GM12878 (cell line): ENCODE measurements at regions not wholly inside any gene's neighbourhood (a gene's known extent, or its start where the extent isn't known, plus 50 kb on each side); places are given as distances from the start of the nearest gene placed in this dataset.

Experiments used
- ATAC-seq: fragments of 200-7000 bp; cut with Tn5 transposase; 3 replicates; pipeline ENCODE4 v1.9.1; 2020; ENCODE audit warnings: mild to moderate bottlenecking, moderate library complexity
- BruUV-seq: library from RNA; stranded (reverse); fragments of 400-500 nt; replicated peaks from 2 replicates; lab custom pipeline; 2021; lab: Mats Ljungman, UMichigan
- CTCF ChIA-PET: fragments of 300-600 bp; sonication (Branson Sonifier 250); formaldehyde crosslinking; extraction: SDS; loops from one replicate; lab custom pipeline; 2021; ENCODE audit warnings: inconsistent platforms; lab: Yijun Ruan, JAX
- POLR2A ChIA-PET: fragments of 350-600 bp; formaldehyde crosslinking; extraction: SDS; loops from one replicate; lab custom pipeline; 2021; ENCODE audit warnings: inconsistent platforms; lab: Charles Lee
- RAD21 ChIA-PET: fragments of 300-600 bp; sonication (Branson Sonifier 250); formaldehyde crosslinking; loops from one replicate; lab custom pipeline; 2023; ENCODE audit warnings: antibody characterized with exemption; ENCODE audit not compliant: unreplicated experiment; lab: Charles Lee
- SMC1A ChIA-PET: fragments of 300-600 bp; sonication (Branson Sonifier 250); formaldehyde crosslinking; loops from one replicate; lab custom pipeline; 2023; ENCODE audit not compliant: unreplicated experiment, uncharacterized antibody; lab: Charles Lee
- DNase-seq: peaks from one replicate; pipeline ENCODE4 v3.0.0-alpha.2; 2011; ENCODE audit warnings: low read depth, low spot score
- FAIRE-seq: peaks from 3 replicates; lab custom pipeline; 2011; peaks lifted over from hg19 to GRCh38; lab: Jason Lieb, UNC
- H2AFZ ChIP-seq: 2 replicates; pipeline ENCODE4 v1.6.0; 2011; ENCODE audit warnings: low read depth, low read length, control low read depth; ENCODE audit not compliant: control insufficient read depth
- H3K27ac ChIP-seq: 2 replicates; pipeline ENCODE4 v1.5.1; 2011; ENCODE audit warnings: control low read depth; ENCODE audit not compliant: control insufficient read depth, insufficient read depth
- H3K27me3 ChIP-seq, 2 experiments: replicated peaks in 1 of 2; 2 replicates each; pipeline versions ENCODE4 v1.6.0 to v1.6.1; 2011; ENCODE audit warnings: low read length in 1 of 2; ENCODE audit not compliant: control insufficient read depth in 2 of 2, insufficient read depth in 2 of 2
- H3K36me3 ChIP-seq, 2 experiments: 2 replicates each; pipeline ENCODE4 v1.5.1; 2011; ENCODE audit warnings: low read length in 1 of 2; ENCODE audit not compliant: control insufficient read depth in 2 of 2, insufficient read depth in 2 of 2
- H3K4me1 ChIP-seq: 2 replicates; pipeline ENCODE4 v1.6.1; 2011; ENCODE audit warnings: mild to moderate bottlenecking, low read length, moderate library complexity, mixed read lengths; ENCODE audit not compliant: control insufficient read depth, insufficient read depth
- H3K4me2 ChIP-seq: 2 replicates; pipeline ENCODE4 v1.6.0; 2011; ENCODE audit warnings: control low read depth; ENCODE audit not compliant: control insufficient read depth, insufficient read depth
- H3K4me3 ChIP-seq: fragments of 200-600 bp; sonication (generic); 2 replicates; pipeline ENCODE4 v1.5.1; 2016
- H3K79me2 ChIP-seq: 2 replicates; pipeline ENCODE4 v1.6.0; 2011; ENCODE audit warnings: low read length; ENCODE audit not compliant: control insufficient read depth, insufficient read depth
- H3K9ac ChIP-seq: 2 replicates; pipeline ENCODE4 v1.8.0; 2011; ENCODE audit warnings: low read length, control low read depth, mixed read lengths; ENCODE audit not compliant: control insufficient read depth, insufficient read depth
- H3K9me3 ChIP-seq: replicated peaks from 3 replicates; pipeline ENCODE4 v1.5.1; 2011; ENCODE audit warnings: mild to moderate bottlenecking, low read length; ENCODE audit not compliant: control insufficient read depth, insufficient read depth
- H4K20me1 ChIP-seq: 2 replicates; pipeline ENCODE4 v1.6.0; 2011; ENCODE audit not compliant: control insufficient read depth, insufficient read depth
- CHD1 ChIP-seq: IDR thresholded peaks from 2 replicates; pipeline ENCODE4 v1.6.1; 2012; ENCODE audit warnings: low read depth, low read length, improper control_type of control experiment
- E2F8 ChIP-seq: fragments of 450-650 bp; IDR thresholded peaks from 2 replicates; pipeline ENCODE4 v1.6.1; 2018; ENCODE audit warnings: mild to moderate bottlenecking, low read depth, moderate library complexity; ENCODE audit not compliant: partially characterized antibody
- EED ChIP-seq: sonication (generic); IDR thresholded peaks from 2 replicates; pipeline ENCODE4 v1.6.1; 2016; ENCODE audit warnings: antibody characterized with exemption, low read depth
- FOS ChIP-seq: IDR thresholded peaks from 3 replicates; pipeline ENCODE4 v1.6.1; 2011; ENCODE audit warnings: borderline replicate concordance; ENCODE audit not compliant: insufficient read length; ENCODE audit errors: extremely low read depth
- HCFC1 ChIP-seq: fragments of 150-350 bp; IDR thresholded peaks from 2 replicates; pipeline ENCODE4 v1.6.1; 2014; ENCODE audit warnings: low read length
- HDAC2 ChIP-seq: fragments of 200-600 bp; sonication (generic); IDR thresholded peaks from 2 replicates; pipeline ENCODE4 v1.6.1; 2017
- MXI1 ChIP-seq: fragments of 150-350 bp; IDR thresholded peaks from 2 replicates; pipeline ENCODE4 v1.6.1; 2011; ENCODE audit warnings: low read depth, mild to moderate bottlenecking, inconsistent platforms, low read length, improper control_type of control experiment
- NR2C1 ChIP-seq: fragments of 450-650 bp; IDR thresholded peaks from 2 replicates; pipeline ENCODE4 v1.6.1; 2017; ENCODE audit warnings: antibody characterized with exemption, mild to moderate bottlenecking, moderate library complexity
- PBX3 ChIP-seq: IDR thresholded peaks from 2 replicates; pipeline ENCODE4 v1.6.1; 2011; ENCODE audit warnings: mild to moderate bottlenecking, low read depth, low read length, moderate library complexity; ENCODE audit not compliant: insufficient replicate concordance
- SIX5 ChIP-seq: IDR thresholded peaks from 2 replicates; pipeline ENCODE4 v1.6.1; 2011; ENCODE audit warnings: mild to moderate bottlenecking, low read depth, low read length, moderate library complexity; ENCODE audit not compliant: severe bottlenecking
- SP1 ChIP-seq: IDR thresholded peaks from one replicate; pipeline ENCODE4 v1.6.1; 2011; ENCODE audit warnings: low read depth, low read length
- TCF3 ChIP-seq: IDR thresholded peaks from 2 replicates; pipeline ENCODE4 v1.6.1; 2012; ENCODE audit warnings: low read depth, mild to moderate bottlenecking, low read length, borderline replicate concordance; ENCODE audit not compliant: insufficient read depth
- ZBED1 ChIP-seq: IDR thresholded peaks from 2 replicates; pipeline ENCODE4 v1.6.1; 2016; ENCODE audit warnings: borderline replicate concordance
- ZBTB11 ChIP-seq: fragments of 450-650 bp; formaldehyde crosslinking; IDR thresholded peaks from 2 replicates; pipeline ENCODE4 v1.5.0; 2022; ENCODE audit warnings: mild to moderate bottlenecking, missing genetic modification characterization
- WGBS: methylation state at CpG from one replicate; pipeline ENCODE4 v1.1.6; 2016; ENCODE audit warnings: low lambda C conversion rate; ENCODE audit not compliant: insufficient replicate concordance, insufficient coverage; ENCODE audit errors: missing lambda C conversion rate; 5-methylcytosine and 5-hydroxymethylcytosine counted together
- in situ Hi-C: fragments of 300-500 bp; cut with MboI; formaldehyde crosslinking; loops from 9 replicates; pipeline ENCODE4 v1.14.3; 2018; ENCODE audit warnings: mixed read lengths
- intact Hi-C: fragments of 100-400 bp; cut with micrococcal nuclease; formaldehyde crosslinking; loops from one replicate; pipeline ENCODE4 v1.14.2; 2022; ENCODE audit not compliant: unreplicated experiment

- no peak overlapping the region for H3K4me3 ChIP-seq
- no peaks in the 10 kb centered on the region for H3K36me3 ChIP-seq
- no peak overlapping the region for H3K9ac ChIP-seq
- TF ChIP-seq EED (no peak), SIX5 (no peak), E2F8 (no peak), HCFC1 (no peak), ZBTB11 (CRISPR knock-in tag) (no peak), FOS (no peak), CHD1 (no peak), MXI1 (no peak), SP1 (no peak), ZBED1 (no peak), NR2C1 (no peak), TCF3 (no peak), HDAC2 (no peak), PBX3 (no peak)
- TF ChIP-seq, all 136 proteins: peak for 0
- ChIA-PET RAD21 (no interaction called here), SMC1A (no interaction called here), POLR2A (no interaction called here), CTCF (no interaction called here)
- H2AFZ ChIP-seq, result no peak overlapping the region
- H3K4me2 ChIP-seq, result no peak overlapping the region
- FAIRE-seq, result no peak
- WGBS, result 8% methylated on average over 1 of the region's 1 CpG
- DNase-seq, result no peak
- no peaks in the 10 kb centered on the region for H4K20me1 ChIP-seq
- no peaks in the 10 kb centered on the region for H3K79me2 ChIP-seq
- H3K27ac ChIP-seq, result no peak overlapping the region
- no TSS peak for BruUV-seq
- no peak for ATAC-seq
- H3K27me3 ChIP-seq, result no peaks in the 10 kb centered on the region
- H3K9me3 ChIP-seq, result no peaks in the 10 kb centered on the region
- intact Hi-C loops, result no loop called here
- in situ Hi-C loops, result no loop called here
- H3K4me1 ChIP-seq, result no peaks in the 10 kb centered on the region
Measured at GRCh38 chr12:76268267-76268666, 79.9 kb downstream of the BBS10 start.
